HFFc6 (cell line): ENCODE measurements at regions not wholly inside any gene's neighbourhood (a gene's known extent, or its start where the extent isn't known, plus 50 kb on each side); places are given as distances from the start of the nearest gene placed in this dataset.

Experiments
- DNase-seq: peaks from one replicate; pipeline ENCODE4 v3.0.0-alpha.2; 2018
- H3K27ac Mint-ChIP-seq: 2 replicates; pipeline ENCODE4 v1.8.0; 2020; ENCODE audit warnings: mild to moderate bottlenecking, mixed read lengths
- H3K27me3 Mint-ChIP-seq: 2 replicates; pipeline ENCODE4 v1.8.0; 2021; ENCODE audit warnings: mild to moderate bottlenecking, moderate library complexity, mixed read lengths; ENCODE audit not compliant: insufficient read depth
- H3K36me3 Mint-ChIP-seq: 2 replicates; pipeline ENCODE4 v1.8.0; 2021; ENCODE audit warnings: low read depth, mixed read lengths
- H3K4me1 Mint-ChIP-seq: 2 replicates; pipeline ENCODE4 v1.8.0; 2020; ENCODE audit warnings: low read depth, mixed read lengths
- H3K4me3 Mint-ChIP-seq: 2 replicates; pipeline ENCODE4 v1.8.0; 2020; ENCODE audit warnings: mild to moderate bottlenecking, moderate library complexity, mixed read lengths
- H3K9me3 Mint-ChIP-seq: 2 replicates; pipeline ENCODE4 v1.8.0; 2020; ENCODE audit warnings: mild to moderate bottlenecking, mixed read lengths
- TF ChIP-seq, protein P1 (sequence below): fragments of 200-600 bp; sonication (generic); IDR thresholded peaks from 2 replicates; pipeline ENCODE4 v1.5.0; 2021; ENCODE audit warnings: antibody characterized with exemption, mild to moderate bottlenecking

DNA sequence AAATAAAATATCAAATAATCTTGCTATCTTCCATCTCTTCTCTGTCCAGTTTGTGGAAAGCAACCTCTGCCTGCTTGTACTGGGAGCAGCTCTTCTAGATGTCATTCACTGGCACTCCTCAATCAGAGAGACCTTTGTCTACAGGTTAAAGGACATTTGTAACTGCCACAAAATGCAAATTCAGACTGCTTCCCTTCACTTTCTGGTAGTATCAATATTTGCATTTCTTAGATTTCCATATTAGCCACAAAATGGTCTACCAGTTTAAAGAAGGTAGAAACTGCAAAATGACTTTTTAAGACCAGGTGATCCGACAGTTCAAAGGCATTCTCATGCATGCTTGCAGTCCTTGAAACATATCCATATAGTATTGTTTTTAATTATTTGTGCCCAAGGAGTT lies 51.7 kb upstream of the RCN1 start:
- DNase-seq = no peak

DNA sequence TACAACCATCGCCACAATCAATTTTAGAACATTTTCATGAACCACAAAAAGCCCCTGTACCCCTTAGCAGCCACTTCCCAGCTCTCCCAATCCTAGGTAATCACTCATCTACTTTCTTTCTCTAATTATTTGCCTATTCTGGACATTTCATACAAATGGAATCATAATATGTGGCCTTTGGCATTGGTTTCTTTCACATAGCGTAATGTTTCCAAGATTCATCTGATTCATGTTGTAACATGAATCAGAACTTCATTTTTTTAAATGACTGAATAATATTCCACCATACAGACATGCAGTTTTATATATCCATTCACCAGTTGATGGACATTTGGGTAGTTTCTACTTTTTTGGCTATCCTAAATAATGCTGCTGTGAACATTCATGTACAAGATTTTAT lies 56.2 kb upstream of the RCN1 start:
- DNase-seq = peak; percentile 53
- Mint-ChIP-seq H3K4me3 (peak overlapping the region; percentile 51), H3K9me3 (peaks cover 6% of the 10 kb centered on the region; the same call in 1 of the 2 replicates), H3K4me1 (peaks cover 41% of the 10 kb centered on the region), H3K27ac (peak overlapping the region; percentile 88), H3K27me3 (peaks cover 6% of the 10 kb centered on the region; the same call in 1 of the 2 replicates), H3K36me3 (peaks cover 5% of the 10 kb centered on the region; the same call in 1 of the 2 replicates)
- TF ChIP-seq, protein P1, sequence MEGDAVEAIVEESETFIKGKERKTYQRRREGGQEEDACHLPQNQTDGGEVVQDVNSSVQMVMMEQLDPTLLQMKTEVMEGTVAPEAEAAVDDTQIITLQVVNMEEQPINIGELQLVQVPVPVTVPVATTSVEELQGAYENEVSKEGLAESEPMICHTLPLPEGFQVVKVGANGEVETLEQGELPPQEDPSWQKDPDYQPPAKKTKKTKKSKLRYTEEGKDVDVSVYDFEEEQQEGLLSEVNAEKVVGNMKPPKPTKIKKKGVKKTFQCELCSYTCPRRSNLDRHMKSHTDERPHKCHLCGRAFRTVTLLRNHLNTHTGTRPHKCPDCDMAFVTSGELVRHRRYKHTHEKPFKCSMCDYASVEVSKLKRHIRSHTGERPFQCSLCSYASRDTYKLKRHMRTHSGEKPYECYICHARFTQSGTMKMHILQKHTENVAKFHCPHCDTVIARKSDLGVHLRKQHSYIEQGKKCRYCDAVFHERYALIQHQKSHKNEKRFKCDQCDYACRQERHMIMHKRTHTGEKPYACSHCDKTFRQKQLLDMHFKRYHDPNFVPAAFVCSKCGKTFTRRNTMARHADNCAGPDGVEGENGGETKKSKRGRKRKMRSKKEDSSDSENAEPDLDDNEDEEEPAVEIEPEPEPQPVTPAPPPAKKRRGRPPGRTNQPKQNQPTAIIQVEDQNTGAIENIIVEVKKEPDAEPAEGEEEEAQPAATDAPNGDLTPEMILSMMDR = no peak

More for the DNA sequence above, 51.7 kb upstream of the RCN1 start:
- Mint-ChIP-seq H3K4me3 (no peak overlapping the region), H3K36me3 (peaks cover 5% of the 10 kb centered on the region; the same call in 1 of the 2 replicates), H3K27me3 (peaks cover 11% of the 10 kb centered on the region; the same call in 1 of the 2 replicates), H3K4me1 (peaks cover 15% of the 10 kb centered on the region), H3K27ac (no peak overlapping the region), H3K9me3 (peaks cover 6% of the 10 kb centered on the region; the same call in 1 of the 2 replicates)
- TF ChIP-seq, protein P1 = no peak

DNA sequence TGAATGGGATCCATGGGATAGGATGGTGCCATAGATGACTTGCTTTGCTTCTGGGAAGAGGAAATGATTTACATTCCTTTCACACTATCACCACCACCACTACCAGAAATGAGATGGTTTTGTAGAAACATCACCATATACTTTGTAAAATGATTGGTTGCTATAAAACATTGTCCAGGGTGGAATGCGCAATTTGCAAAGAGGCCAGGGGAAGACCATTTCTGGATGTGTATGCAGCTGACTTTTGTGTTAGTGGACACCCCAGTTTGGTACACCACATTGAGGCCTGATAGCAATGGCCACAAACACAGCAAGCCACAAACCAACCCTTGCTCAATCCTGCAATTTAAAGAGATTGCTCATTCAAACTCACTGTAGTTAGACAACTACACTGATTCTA lies 56.7 kb upstream of the RCN1 start:
- Mint-ChIP-seq H3K4me1 (peaks cover 41% of the 10 kb centered on the region), H3K36me3 (peaks cover 5% of the 10 kb centered on the region; the same call in 1 of the 2 replicates), H3K9me3 (peaks cover 6% of the 10 kb centered on the region; the same call in 1 of the 2 replicates), H3K27ac (peak overlapping the region; percentile 88), H3K27me3 (peaks cover 6% of the 10 kb centered on the region; the same call in 1 of the 2 replicates), H3K4me3 (peak overlapping the region; percentile 51)
- DNase-seq = peak; percentile 99
- TF ChIP-seq, protein P1 = no peak

DNA sequence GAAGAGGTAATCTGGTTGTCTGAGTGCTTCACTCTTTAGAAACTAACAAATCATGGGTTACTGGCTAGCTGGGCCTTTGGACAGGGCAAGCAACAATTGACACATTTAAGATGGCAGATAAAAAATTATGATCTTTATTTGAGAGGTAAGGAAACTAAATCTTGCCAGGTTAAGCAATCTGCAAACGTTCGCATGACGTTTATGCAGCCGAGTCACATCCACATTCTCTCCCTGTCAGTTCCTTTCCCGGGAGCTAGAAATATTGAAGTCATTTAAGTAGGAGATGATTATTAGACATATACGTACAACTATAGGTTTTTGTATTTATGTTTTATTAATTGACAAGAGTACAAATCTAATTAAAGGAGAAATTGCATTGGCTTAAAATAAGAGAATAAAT lies 57.4 kb upstream of the RCN1 start:
- H3K27ac Mint-ChIP-seq = peak overlapping the region; percentile 88
- H3K27me3 Mint-ChIP-seq = peaks cover 3% of the 10 kb centered on the region; the same call in 1 of the 2 replicates
- peaks cover 6% of the 10 kb centered on the region; the same call in 1 of the 2 replicates for H3K9me3 Mint-ChIP-seq
- no peak for DNase-seq
- TF ChIP-seq, protein P1 = no peak
- peaks cover 41% of the 10 kb centered on the region for H3K4me1 Mint-ChIP-seq
- peaks cover 5% of the 10 kb centered on the region; the same call in 1 of the 2 replicates for H3K36me3 Mint-ChIP-seq
- peak overlapping the region; percentile 65; the same call in 1 of the 2 replicates for H3K4me3 Mint-ChIP-seq

DNA sequence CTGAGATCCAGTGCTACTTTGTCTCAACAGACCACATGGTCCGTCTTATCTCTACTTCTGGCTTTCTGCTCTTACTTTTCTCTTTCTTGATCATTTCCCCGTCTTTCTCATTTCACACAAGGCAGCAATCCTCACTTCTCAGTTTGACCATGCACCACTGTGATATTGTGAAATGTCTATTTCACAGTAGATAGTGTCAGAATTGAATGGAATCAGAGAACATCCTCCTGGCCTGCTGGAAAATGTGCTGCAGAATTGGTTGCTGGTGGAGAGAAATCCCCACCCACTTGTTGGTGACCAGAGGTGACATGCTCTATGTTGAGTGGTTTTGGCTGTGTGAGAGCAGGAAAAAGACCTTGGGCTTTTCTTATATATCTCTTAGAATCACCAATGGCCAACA lies 57.8 kb upstream of the RCN1 start:
- H3K4me1 Mint-ChIP-seq = peaks cover 41% of the 10 kb centered on the region
- peaks cover 2% of the 10 kb centered on the region; the same call in 1 of the 2 replicates for H3K27me3 Mint-ChIP-seq
- DNase-seq = no peak
- TF ChIP-seq, protein P1 = no peak
- peak overlapping the region; percentile 88 for H3K27ac Mint-ChIP-seq
- H3K9me3 Mint-ChIP-seq = peaks cover 6% of the 10 kb centered on the region; the same call in 1 of the 2 replicates
- H3K4me3 Mint-ChIP-seq = peak overlapping the region; percentile 65; the same call in 1 of the 2 replicates
- peaks cover 5% of the 10 kb centered on the region; the same call in 1 of the 2 replicates for H3K36me3 Mint-ChIP-seq
